T-cell (primary cell): ENCODE measurements at regions not wholly inside any gene's neighbourhood (a gene's known extent, or its start where the extent isn't known, plus 50 kb on each side); places are given as distances from the start of the nearest gene placed in this dataset.

ENCODE experiments used
- ATAC-seq, 4 experiments: fragments of 200-7000 bp in 3 of 4; fragments of 150-1000 bp in 1 of 4; cut with Tn5 transposase; replicated peaks in 1 of 4; 1 replicate in 3 of 4; 2 replicates in 1 of 4; pipeline ENCODE4 v1.10.0; 2021; ENCODE audit warnings: moderate library complexity in 3 of 4, mild to moderate bottlenecking in 2 of 4, moderate number of reproducible peaks in 1 of 4
- CTCF ChIA-PET, 2 donors: fragments of 300-600 bp; sonication (Branson Sonifier 250); formaldehyde crosslinking; loops; one replicate each; lab custom pipeline; 2022; ENCODE audit warnings: antibody characterized with exemption in 2 of 2; lab: Charles Lee
- POLR2A ChIA-PET, 2 donors: fragments of 300-600 bp; sonication (Branson Sonifier 250); formaldehyde crosslinking; loops; one replicate each; lab custom pipeline; 2022; ENCODE audit warnings: antibody characterized with exemption in 2 of 2; lab: Charles Lee
- DNase-seq, 35 experiments: peaks; one replicate each; pipeline versions ENCODE4 v3.0.0 to v3.0.0-alpha.2; 2013 to 2023
- H3K27ac ChIP-seq: one replicate; pipeline ENCODE4 v1.5.1; 2013; ENCODE audit warnings: low read length
- H3K27me3 ChIP-seq, 2 experiments: replicated peaks in 1 of 2; 1 replicate in 1 of 2; 2 replicates in 1 of 2; pipeline versions ENCODE4 v1.6.1 to v1.7.0; 2013; ENCODE audit warnings: low read length in 1 of 2, mixed read lengths in 1 of 2; ENCODE audit not compliant: control insufficient read depth in 2 of 2, insufficient read depth in 2 of 2; ENCODE audit errors: extremely low read depth in 1 of 2
- H3K36me3 ChIP-seq, 2 donors: 1 replicate in 1 of 2; 2 replicates in 1 of 2; pipeline versions ENCODE4 v1.6.1 to v1.7.0; 2013; ENCODE audit warnings: low read length in 1 of 2; ENCODE audit not compliant: control insufficient read depth in 2 of 2, insufficient read depth in 1 of 2; ENCODE audit errors: extremely low read depth in 1 of 2
- H3K4me1 ChIP-seq, 2 experiments: 1 replicate in 1 of 2; 2 replicates in 1 of 2; pipeline versions ENCODE4 v1.6.1 to v1.7.0; 2013; ENCODE audit warnings: low read length in 2 of 2, mixed read lengths in 1 of 2; ENCODE audit not compliant: insufficient read depth in 2 of 2, control insufficient read depth in 1 of 2; ENCODE audit errors: extremely low read depth in 1 of 2
- H3K4me3 ChIP-seq, 2 donors: 1 replicate in 1 of 2; 2 replicates in 1 of 2; pipeline versions ENCODE4 v1.5.1 to v1.7.0; 2013; ENCODE audit warnings: mild to moderate bottlenecking in 2 of 2, low read length in 1 of 2, moderate library complexity in 1 of 2; ENCODE audit not compliant: control insufficient read depth in 1 of 2; ENCODE audit errors: extremely low read depth in 1 of 2
- H3K9me3 ChIP-seq: 2 replicates; pipeline ENCODE4 v1.7.0; 2013
- H3K27ac Mint-ChIP-seq, 2 donors: one replicate each; pipeline ENCODE4 v1.8.0; 2020 to 2021; ENCODE audit warnings: mild to moderate bottlenecking in 2 of 2, mixed read lengths in 2 of 2
- H3K27me3 Mint-ChIP-seq, 2 donors: one replicate each; pipeline ENCODE4 v1.8.0; 2021 to 2022; ENCODE audit warnings: mixed read lengths in 2 of 2
- H3K36me3 Mint-ChIP-seq: one replicate; pipeline ENCODE4 v1.8.0; 2021; ENCODE audit warnings: mixed read lengths
- H3K4me1 Mint-ChIP-seq, 3 donors: one replicate each; pipeline ENCODE4 v1.8.0; 2020 to 2022; ENCODE audit warnings: mixed read lengths in 3 of 3, mild to moderate bottlenecking in 1 of 3
- H3K4me3 Mint-ChIP-seq, 3 donors: one replicate each; pipeline ENCODE4 v1.8.0; 2020 to 2022; ENCODE audit warnings: mild to moderate bottlenecking in 3 of 3, mixed read lengths in 3 of 3, moderate library complexity in 3 of 3
- H3K9me3 Mint-ChIP-seq, 3 donors: one replicate each; pipeline ENCODE4 v1.8.0; 2020 to 2022; ENCODE audit warnings: mixed read lengths in 3 of 3
- WGBS: methylation state at CpG from one replicate; pipeline ENCODE4 v1.1.5; 2013; ENCODE audit warnings: missing lambda C conversion rate; ENCODE audit not compliant: insufficient coverage; 5-methylcytosine and 5-hydroxymethylcytosine counted together

GRCh38 chr11:15532432-15532831, 417.7 kb downstream of the INSC start:
- no peaks in the 10 kb centered on the region for H3K27me3 Mint-ChIP-seq
- Histone ChIP-seq H3K36me3 (no peaks in the 10 kb centered on the region), H3K4me1 (no peaks in the 10 kb centered on the region), H3K9me3 (no peaks in the 10 kb centered on the region), H3K27ac (no peak overlapping the region), H3K27me3 (no peaks in the 10 kb centered on the region), H3K4me3 (no peak overlapping the region)
- H3K27ac Mint-ChIP-seq: no peak overlapping the region
- no peaks in the 10 kb centered on the region for H3K4me1 Mint-ChIP-seq
- no peak for DNase-seq
- WGBS: no CpG with 5 or more reads among the region's 4 CpGs
- ATAC-seq: no peak
- ChIA-PET CTCF (no interaction called here), POLR2A (no interaction called here)
- H3K36me3 Mint-ChIP-seq: no peaks in the 10 kb centered on the region
- H3K4me3 Mint-ChIP-seq: no peak overlapping the region
- peaks cover 4 to 9% (median 6%) of the 10 kb centered on the region in 3 donors for H3K9me3 Mint-ChIP-seq

GRCh38 chr11:15534266-15534665, 419.5 kb downstream of the INSC start:
- 58% methylated on average over 2 of the region's 2 CpGs for WGBS
- Histone ChIP-seq H3K27ac (no peak overlapping the region), H3K27me3 (no peaks in the 10 kb centered on the region), H3K4me3 (no peak overlapping the region), H3K4me1 (no peaks in the 10 kb centered on the region), H3K36me3 (no peaks in the 10 kb centered on the region), H3K9me3 (no peaks in the 10 kb centered on the region)
- Mint-ChIP-seq H3K27ac (no peak overlapping the region), H3K4me3 (no peak overlapping the region), H3K9me3 (peaks cover 4 to 9% (median 4%) of the 10 kb centered on the region in 3 donors), H3K36me3 (no peaks in the 10 kb centered on the region), H3K4me1 (no peaks in the 10 kb centered on the region), H3K27me3 (no peaks in the 10 kb centered on the region)
- ATAC-seq (no peak), DNase-seq (no peak)
- ChIA-PET CTCF (no interaction called here), POLR2A (interaction anchor here in 1 of 2 donors (0.6 kb wide), 1 partner anchor 18 kb away, joined by 3 read pairs; no protein-coding TSS in a partner anchor)

DNA sequence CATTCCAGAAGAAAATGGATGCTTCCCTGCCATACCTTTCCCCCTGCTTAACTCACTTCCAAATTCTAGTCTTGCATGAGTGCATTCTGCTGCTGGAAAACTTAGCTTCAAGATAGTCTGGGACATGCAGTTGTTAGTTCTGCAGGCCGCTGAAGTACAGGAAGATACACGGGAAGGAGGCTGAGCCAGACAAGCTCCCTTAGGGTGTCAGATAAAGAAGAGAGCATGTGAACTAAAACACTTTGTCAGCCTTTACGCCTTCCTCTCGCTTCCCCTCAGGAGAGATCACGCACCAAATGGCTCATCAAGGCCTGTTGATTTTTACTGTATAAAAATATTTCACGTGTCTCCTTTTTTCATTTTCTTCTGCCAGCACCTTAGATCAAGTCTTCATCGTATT, 420.7 kb downstream of the INSC start:
- Histone ChIP-seq H3K4me3 (no peak overlapping the region), H3K36me3 (no peaks in the 10 kb centered on the region), H3K27ac (no peak overlapping the region), H3K27me3 (no peaks in the 10 kb centered on the region), H3K9me3 (no peaks in the 10 kb centered on the region), H3K4me1 (no peaks in the 10 kb centered on the region)
- ATAC-seq (no peak), DNase-seq (no peak)
- ChIA-PET POLR2A (no interaction called here), CTCF (no interaction called here)
- Mint-ChIP-seq H3K36me3 (no peaks in the 10 kb centered on the region), H3K4me3 (no peak overlapping the region), H3K9me3 (peaks cover 4 to 6% (median 4%) of the 10 kb centered on the region in 3 donors), H3K27me3 (peaks cover 0 to 4% of the 10 kb centered on the region in 2 donors), H3K4me1 (no peaks in the 10 kb centered on the region), H3K27ac (no peak overlapping the region)
- WGBS: 100% methylated on average over 1 of the region's 7 CpGs

DNA sequence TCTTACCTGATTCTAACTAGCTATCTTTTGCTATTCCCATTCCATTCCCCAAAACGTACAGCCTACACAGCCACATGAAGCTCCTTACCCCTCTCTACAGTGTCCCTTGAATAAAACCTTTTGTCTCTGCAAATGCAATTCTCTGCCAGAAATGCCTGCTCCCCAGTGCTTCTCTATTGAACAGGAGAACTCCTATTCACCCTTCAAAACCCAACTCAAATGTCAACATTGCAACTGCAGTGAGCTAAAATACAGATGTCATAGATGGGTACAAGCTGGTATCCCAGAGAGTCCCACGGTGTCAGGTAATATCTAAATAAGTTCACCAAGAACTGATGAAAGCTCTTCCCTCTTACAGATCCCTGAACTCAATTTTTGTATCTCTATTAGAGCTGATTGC, 421.7 kb downstream of the INSC start:
- WGBS: 43% methylated on average over 1 of the region's 2 CpGs
- Mint-ChIP-seq H3K9me3 (peaks cover 4% of the 10 kb centered on the region in 3 donors), H3K4me3 (no peak overlapping the region), H3K27ac (no peak overlapping the region), H3K4me1 (no peaks in the 10 kb centered on the region), H3K27me3 (peaks cover 0 to 4% of the 10 kb centered on the region in 2 donors), H3K36me3 (no peaks in the 10 kb centered on the region)
- Histone ChIP-seq H3K9me3 (no peaks in the 10 kb centered on the region), H3K27ac (no peak overlapping the region), H3K4me1 (no peaks in the 10 kb centered on the region), H3K36me3 (no peaks in the 10 kb centered on the region), H3K4me3 (no peak overlapping the region), H3K27me3 (no peaks in the 10 kb centered on the region)
- no peak for DNase-seq
- POLR2A ChIA-PET: interaction anchor here in 1 of 2 donors (0.7 kb wide), 1 partner anchor 20 kb away, joined by 3 read pairs; no protein-coding TSS in a partner anchor
- ATAC-seq: no peak
- CTCF ChIA-PET: no interaction called here

- POLR2A ChIA-PET: no interaction called here
- H3K4me3 Mint-ChIP-seq: no peak overlapping the region
- CTCF ChIA-PET: no interaction called here
Observed at GRCh38 chr11:15539645-15540044, 424.9 kb downstream of the INSC start.

DNA sequence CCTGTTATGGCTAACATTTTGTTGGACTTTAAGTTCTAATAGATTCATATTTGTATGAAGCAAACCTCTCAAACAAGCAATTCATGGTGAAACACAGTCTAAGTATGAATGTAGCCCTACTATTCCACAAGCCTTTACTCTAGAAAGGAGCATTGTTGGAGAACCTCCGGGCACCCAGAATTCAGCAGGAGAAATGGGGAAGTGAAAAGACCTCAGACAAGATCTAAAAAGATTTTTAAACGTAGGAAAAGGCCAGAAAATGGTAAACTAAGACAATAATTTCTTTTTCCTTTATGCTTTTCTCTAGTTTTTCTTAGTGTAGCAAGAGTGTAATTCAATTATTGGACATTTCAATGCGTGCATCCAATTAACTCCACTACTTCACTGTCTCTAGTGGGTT, 426.4 kb downstream of the INSC start:
- POLR2A ChIA-PET: no interaction called here
- Histone ChIP-seq H3K4me1 (no peaks in the 10 kb centered on the region), H3K9me3 (no peaks in the 10 kb centered on the region), H3K4me3 (no peak overlapping the region), H3K27ac (no peak overlapping the region), H3K36me3 (no peaks in the 10 kb centered on the region), H3K27me3 (no peaks in the 10 kb centered on the region)
- no peaks in the 10 kb centered on the region for H3K4me1 Mint-ChIP-seq
- H3K9me3 Mint-ChIP-seq: peaks cover 0 to 11% (median 0%) of the 10 kb centered on the region in 3 donors
- no peak overlapping the region for H3K4me3 Mint-ChIP-seq
- CTCF ChIA-PET: no interaction called here
- H3K36me3 Mint-ChIP-seq: no peaks in the 10 kb centered on the region
- no CpG with 5 or more reads among the region's 3 CpGs for WGBS
- peaks cover 0 to 4% of the 10 kb centered on the region in 2 donors for H3K27me3 Mint-ChIP-seq
- no peak for DNase-seq
- H3K27ac Mint-ChIP-seq: no peak overlapping the region
- ATAC-seq: no peak

More at GRCh38 chr11:15539645-15540044, 424.9 kb downstream of the INSC start:
- H3K4me1 ChIP-seq: no peaks in the 10 kb centered on the region
- no peaks in the 10 kb centered on the region for H3K27me3 ChIP-seq
- Mint-ChIP-seq H3K27ac (no peak overlapping the region), H3K4me1 (no peaks in the 10 kb centered on the region), H3K27me3 (peaks cover 0 to 4% of the 10 kb centered on the region in 2 donors), H3K9me3 (peaks cover 0 to 11% (median 0%) of the 10 kb centered on the region in 3 donors), H3K36me3 (no peaks in the 10 kb centered on the region)
- no peak overlapping the region for H3K27ac ChIP-seq
- no peak for ATAC-seq
- no peak overlapping the region for H3K4me3 ChIP-seq
- 24% methylated on average over 4 of the region's 4 CpGs for WGBS
- H3K9me3 ChIP-seq: no peaks in the 10 kb centered on the region
- H3K36me3 ChIP-seq: no peaks in the 10 kb centered on the region
- no peak for DNase-seq

GRCh38 chr11:15544353-15544752, 429.6 kb downstream of the INSC start:
- H3K27me3 Mint-ChIP-seq: peaks cover 0 to 4% of the 10 kb centered on the region in 2 donors
- H3K4me1 Mint-ChIP-seq: no peaks in the 10 kb centered on the region
- DNase-seq (no peak), ATAC-seq (no peak)
- H3K4me3 Mint-ChIP-seq: no peak overlapping the region
- H3K4me3 ChIP-seq: no peak overlapping the region
- 75% methylated on average over 3 of the region's 5 CpGs for WGBS
- H3K27me3 ChIP-seq: no peaks in the 10 kb centered on the region
- no peaks in the 10 kb centered on the region for H3K36me3 Mint-ChIP-seq
- H3K4me1 ChIP-seq: no peaks in the 10 kb centered on the region
- CTCF ChIA-PET: no interaction called here
- no peak overlapping the region for H3K27ac ChIP-seq
- no peaks in the 10 kb centered on the region for H3K36me3 ChIP-seq
- POLR2A ChIA-PET: no interaction called here
- no peaks in the 10 kb centered on the region for H3K9me3 ChIP-seq
- no peak overlapping the region for H3K27ac Mint-ChIP-seq
- H3K9me3 Mint-ChIP-seq: peaks cover 0 to 11% (median 0%) of the 10 kb centered on the region in 3 donors
